ENCODE measurements at regions not wholly inside any gene's neighbourhood (a gene's known extent, or its start where the extent isn't known, plus 50 kb on each side); places are given as distances from the start of the nearest gene placed in this dataset.

- no peak for TF ChIP-seq CTCF (IDR thresholded peaks at IDR 0.05)
- TF ChIP-seq POLR2A (IDR thresholded peaks at IDR 0.05), result no peak
Measured at GRCh38 chr7:47042669-47043068, 539.2 kb downstream of the TNS3 start.
